ENCODE measurements at regions not wholly inside any gene's neighbourhood (a gene's known extent, or its start where the extent isn't known, plus 50 kb on each side); places are given as distances from the start of the nearest gene placed in this dataset.
"Not testable (repeated sequence)": the region's sequence is repeated elsewhere in the genome, so short reads cannot be mapped to it uniquely, and the experiment has no call there.

- DNase-seq; H3K4me3 Mint-ChIP-seq; H3K27me3 Mint-ChIP-seq; H3K4me1 Mint-ChIP-seq; H3K27ac Mint-ChIP-seq; ATAC-seq; CTCF ChIA-PET; H3K9me3 Mint-ChIP-seq (ENCODE audit: low read depth); H3K36me3 Mint-ChIP-seq: not testable (repeated sequence)
Measured at GRCh38 chr6:121720867-121721266, 285.4 kb downstream of the GJA1 start.

GRCh38 chr6:121723623-121724022, 288.2 kb downstream of the GJA1 start:
- no peak overlapping the region for H3K27ac Mint-ChIP-seq
- no peak overlapping the region for H3K4me3 Mint-ChIP-seq
- no peak for ATAC-seq

GRCh38 chr6:121724576-121724975, 289.1 kb downstream of the GJA1 start:
- Mint-ChIP-seq H3K27ac (no peak overlapping the region), H3K4me1 (no peaks in the 10 kb centered on the region), H3K27me3 (no peaks in the 10 kb centered on the region), H3K36me3 (no peaks in the 10 kb centered on the region), H3K4me3 (no peak overlapping the region), H3K9me3 (ENCODE audit: low read depth) (peaks cover 3% of the 10 kb centered on the region)
- ATAC-seq, result no peak
- DNase-seq, result no peak
- CTCF ChIA-PET, result no interaction called here

More at GRCh38 chr6:121723623-121724022, 288.2 kb downstream of the GJA1 start:
- H3K4me1 Mint-ChIP-seq, result no peaks in the 10 kb centered on the region
- H3K9me3 Mint-ChIP-seq (ENCODE audit: low read depth), result peaks cover 3% of the 10 kb centered on the region
- DNase-seq, result no peak
- H3K27me3 Mint-ChIP-seq, result no peaks in the 10 kb centered on the region
- no peaks in the 10 kb centered on the region for H3K36me3 Mint-ChIP-seq
- CTCF ChIA-PET, result no interaction called here

DNA sequence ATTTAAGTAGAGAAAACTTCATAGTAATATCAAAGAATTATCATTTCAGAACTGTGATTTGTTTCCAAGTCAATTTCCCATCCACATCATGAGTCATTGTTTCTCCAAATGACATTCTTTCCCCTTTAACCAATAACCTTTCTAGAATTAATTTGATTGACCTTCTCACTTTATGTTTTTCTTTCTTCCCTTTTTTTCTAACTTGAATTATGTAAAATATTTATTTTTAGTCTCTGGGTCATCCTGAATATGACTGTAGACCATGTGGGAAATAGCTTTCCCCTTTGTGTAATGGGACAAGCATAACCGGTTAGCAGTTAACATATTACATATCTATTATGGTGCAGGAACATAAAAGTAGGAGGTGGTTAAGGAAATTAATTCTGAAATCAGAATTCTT, 291.1 kb downstream of the GJA1 start:
- Mint-ChIP-seq H3K27me3 (no peaks in the 10 kb centered on the region), H3K27ac (no peak overlapping the region), H3K4me3 (no peak overlapping the region), H3K4me1 (no peaks in the 10 kb centered on the region), H3K36me3 (no peaks in the 10 kb centered on the region), H3K9me3 (ENCODE audit: low read depth) (peaks cover 8% of the 10 kb centered on the region)
- ATAC-seq (no peak), DNase-seq (no peak)
- CTCF ChIA-PET, result no interaction called here

DNA sequence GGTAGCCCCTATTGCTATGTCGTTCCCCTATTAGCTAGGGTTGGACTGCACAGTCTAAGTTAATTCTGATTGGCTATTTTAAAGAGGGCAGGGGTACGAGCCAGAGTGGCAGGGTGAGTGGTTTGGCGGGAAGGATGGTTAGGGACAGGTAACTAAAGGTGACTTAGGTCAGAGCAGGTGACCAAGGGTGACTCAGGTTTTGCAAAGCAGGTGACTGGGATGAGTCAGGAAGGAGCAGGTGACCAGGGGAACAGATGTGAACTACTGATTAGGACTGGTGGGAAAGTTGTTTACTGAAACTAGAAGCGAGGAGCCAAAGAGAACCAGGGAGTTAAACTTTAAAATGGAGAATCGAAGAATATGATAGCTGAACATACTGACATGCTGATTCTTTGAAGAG, 295.2 kb downstream of the GJA1 start:
- ATAC-seq (no peak), DNase-seq (no peak)
- no peak overlapping the region for H3K4me3 Mint-ChIP-seq
- H3K27ac Mint-ChIP-seq, result no peak overlapping the region
- CTCF ChIA-PET, result no interaction called here
- no peaks in the 10 kb centered on the region for H3K27me3 Mint-ChIP-seq
- H3K36me3 Mint-ChIP-seq, result no peaks in the 10 kb centered on the region
- no peaks in the 10 kb centered on the region for H3K4me1 Mint-ChIP-seq
- peaks cover 5% of the 10 kb centered on the region for H3K9me3 Mint-ChIP-seq (ENCODE audit: low read depth)

DNA sequence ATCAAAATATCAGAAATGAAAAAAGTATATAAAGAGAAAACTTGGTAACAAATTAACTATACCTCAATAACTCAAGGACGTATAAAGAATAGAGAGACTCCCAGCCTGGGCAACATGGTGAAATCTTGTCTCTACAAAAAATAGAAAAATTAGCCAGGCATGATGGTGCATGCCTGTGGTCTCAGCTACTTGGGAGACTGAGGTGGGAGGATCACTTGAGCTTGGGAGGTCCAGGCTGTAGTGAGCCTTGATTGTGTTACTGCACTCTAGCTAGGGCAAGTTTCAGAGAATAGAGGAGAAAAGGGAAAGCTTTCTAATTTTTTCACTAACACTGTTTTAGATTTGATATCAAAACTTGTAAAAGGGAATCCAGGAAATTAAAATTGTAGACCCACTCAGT, 295.9 kb downstream of the GJA1 start:
- Mint-ChIP-seq H3K4me1 (no peaks in the 10 kb centered on the region), H3K9me3 (ENCODE audit: low read depth) (peaks cover 5% of the 10 kb centered on the region), H3K36me3 (no peaks in the 10 kb centered on the region), H3K27me3 (no peaks in the 10 kb centered on the region), H3K27ac (no peak overlapping the region), H3K4me3 (no peak overlapping the region)
- ATAC-seq (no peak), DNase-seq (no peak)
- CTCF ChIA-PET, result no interaction called here

DNA sequence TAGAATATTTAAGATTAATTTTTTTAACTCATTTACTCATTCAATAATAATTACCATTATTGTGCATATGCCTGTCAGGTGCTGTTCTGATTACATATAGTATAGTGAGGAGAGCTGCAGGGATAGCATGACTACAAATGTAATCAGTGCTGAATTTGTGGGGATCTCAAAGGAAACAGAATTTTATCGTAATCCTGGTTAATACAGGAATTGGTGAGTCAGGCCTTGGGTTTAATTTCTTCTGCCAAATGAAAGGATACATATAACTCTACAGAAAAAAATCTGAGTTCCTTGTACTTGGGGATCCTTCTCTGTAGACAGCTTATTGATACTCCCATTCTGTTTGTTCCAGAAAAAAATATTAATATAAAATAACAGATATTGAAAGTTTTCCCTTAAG, 297.2 kb downstream of the GJA1 start:
- H3K4me1 Mint-ChIP-seq, result no peaks in the 10 kb centered on the region
- DNase-seq (no peak), ATAC-seq (no peak)
- H3K4me3 Mint-ChIP-seq, result no peak overlapping the region
- H3K27me3 Mint-ChIP-seq, result no peaks in the 10 kb centered on the region
- H3K9me3 Mint-ChIP-seq (ENCODE audit: low read depth), result peaks cover 5% of the 10 kb centered on the region
- H3K36me3 Mint-ChIP-seq, result no peaks in the 10 kb centered on the region
- CTCF ChIA-PET, result no interaction called here
- no peak overlapping the region for H3K27ac Mint-ChIP-seq

GRCh38 chr6:121733234-121733633, 297.8 kb downstream of the GJA1 start:
- no peaks in the 10 kb centered on the region for H3K27me3 Mint-ChIP-seq
- H3K36me3 Mint-ChIP-seq, result no peaks in the 10 kb centered on the region
- ATAC-seq (no peak), DNase-seq (no peak)
- H3K27ac Mint-ChIP-seq, result no peak overlapping the region
- peaks cover 7% of the 10 kb centered on the region for H3K9me3 Mint-ChIP-seq (ENCODE audit: low read depth)
- no peaks in the 10 kb centered on the region for H3K4me1 Mint-ChIP-seq
- CTCF ChIA-PET, result no interaction called here
- no peak overlapping the region for H3K4me3 Mint-ChIP-seq

DNA sequence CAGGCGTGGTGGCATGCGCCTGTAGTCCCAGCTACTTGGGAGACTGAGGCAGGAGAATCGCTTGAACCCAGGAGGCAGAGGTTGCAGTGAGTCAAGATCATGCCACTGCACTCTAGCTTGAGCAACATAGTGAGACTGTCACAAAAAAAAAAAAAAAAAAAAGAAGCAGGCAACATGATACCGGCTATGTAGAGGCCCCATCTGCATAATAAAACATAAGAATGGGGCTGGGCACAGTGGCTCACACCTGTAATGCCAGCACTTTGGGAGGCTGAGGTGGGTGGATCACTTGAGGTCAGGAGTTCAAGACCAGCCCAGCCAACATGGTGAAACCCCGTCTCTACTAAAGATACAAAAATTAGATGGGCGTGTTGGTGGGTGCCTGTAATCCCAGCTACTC, 304.7 kb downstream of the GJA1 start:
- H3K4me3 Mint-ChIP-seq; H3K27me3 Mint-ChIP-seq; CTCF ChIA-PET; H3K4me1 Mint-ChIP-seq; H3K9me3 Mint-ChIP-seq (ENCODE audit: low read depth); DNase-seq; ATAC-seq; H3K36me3 Mint-ChIP-seq; H3K27ac Mint-ChIP-seq: not testable (repeated sequence)

DNA sequence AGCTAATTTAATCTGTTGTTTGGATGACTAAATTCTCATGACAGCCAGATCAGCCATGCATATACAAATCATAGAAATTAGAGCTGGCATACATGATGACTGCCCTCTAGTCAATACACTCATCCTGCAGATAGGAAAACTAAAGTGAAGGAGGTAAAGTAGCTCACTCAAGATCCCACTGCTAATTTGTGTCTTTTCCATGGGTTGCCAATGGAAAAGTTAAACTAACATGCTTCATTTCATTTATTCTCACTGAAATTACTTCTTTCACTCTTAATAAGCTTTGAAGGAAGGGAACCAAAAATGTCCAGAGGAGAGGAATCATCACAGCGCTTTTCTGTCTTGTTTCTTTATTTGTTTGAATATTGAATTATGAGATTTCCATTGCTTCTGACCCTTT, 308.2 kb downstream of the GJA1 start:
- Mint-ChIP-seq H3K36me3 (no peaks in the 10 kb centered on the region), H3K4me3 (no peak overlapping the region), H3K27ac (no peak overlapping the region), H3K27me3 (no peaks in the 10 kb centered on the region), H3K4me1 (no peaks in the 10 kb centered on the region), H3K9me3 (ENCODE audit: low read depth) (no peaks in the 10 kb centered on the region)
- CTCF ChIA-PET, result no interaction called here
- ATAC-seq (no peak), DNase-seq (no peak)

DNA sequence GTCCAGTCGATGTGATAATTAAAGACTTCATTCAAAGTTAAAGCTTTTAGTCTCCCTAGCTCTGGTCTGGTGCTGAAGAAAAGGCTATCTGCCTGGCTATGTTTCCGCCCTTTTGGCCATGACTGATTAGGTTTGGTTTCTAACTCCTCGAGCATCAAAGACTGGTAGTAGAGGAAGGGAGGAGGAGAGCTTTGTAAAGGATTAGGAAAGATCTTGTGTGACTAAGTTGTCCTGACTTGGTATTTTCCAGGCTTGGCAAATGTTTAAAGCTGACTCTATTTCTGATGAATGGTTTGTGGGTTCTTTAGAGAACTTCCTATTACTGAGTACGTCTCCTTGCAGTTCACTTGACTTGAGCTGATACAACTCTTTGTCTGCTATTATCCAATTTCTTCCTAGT, 312.9 kb downstream of the GJA1 start:
- H3K4me1 Mint-ChIP-seq, result no peaks in the 10 kb centered on the region
- CTCF ChIA-PET, result no interaction called here

GRCh38 chr6:121748850-121749249, 313.4 kb downstream of the GJA1 start:
- H3K27ac Mint-ChIP-seq, result no peak overlapping the region
- no peaks in the 10 kb centered on the region for H3K27me3 Mint-ChIP-seq
- no peaks in the 10 kb centered on the region for H3K4me1 Mint-ChIP-seq
- H3K36me3 Mint-ChIP-seq, result no peaks in the 10 kb centered on the region
- no peak overlapping the region for H3K4me3 Mint-ChIP-seq
- H3K9me3 Mint-ChIP-seq (ENCODE audit: low read depth), result no peaks in the 10 kb centered on the region
- ATAC-seq (no peak), DNase-seq (no peak)
- CTCF ChIA-PET, result no interaction called here

More for the DNA sequence above, 312.9 kb downstream of the GJA1 start:
- DNase-seq (no peak), ATAC-seq (no peak)
- Mint-ChIP-seq H3K4me3 (no peak overlapping the region), H3K9me3 (ENCODE audit: low read depth) (no peaks in the 10 kb centered on the region), H3K36me3 (no peaks in the 10 kb centered on the region), H3K27me3 (no peaks in the 10 kb centered on the region), H3K27ac (no peak overlapping the region)

DNA sequence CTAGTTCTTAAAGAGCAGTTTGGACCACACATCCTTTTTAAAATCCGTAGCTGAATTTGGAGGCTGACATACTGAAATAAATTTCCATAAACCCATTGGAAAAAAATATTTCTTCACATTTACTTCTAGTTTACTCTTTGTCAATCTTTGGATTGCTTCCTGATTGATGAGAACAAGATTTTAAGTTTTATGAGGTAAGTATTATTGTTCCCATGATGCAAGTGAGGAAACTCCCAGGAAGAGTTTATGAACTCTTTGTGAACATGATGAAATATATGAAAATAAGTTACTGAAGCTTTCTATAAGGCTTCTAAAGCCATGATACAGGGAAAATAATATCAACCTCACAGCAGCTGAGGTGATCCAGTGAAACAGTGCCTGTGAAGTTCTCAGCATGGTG, 320.0 kb downstream of the GJA1 start:
- H3K4me3 Mint-ChIP-seq, result no peak overlapping the region
- H3K36me3 Mint-ChIP-seq, result no peaks in the 10 kb centered on the region
- H3K4me1 Mint-ChIP-seq, result no peaks in the 10 kb centered on the region
- no peaks in the 10 kb centered on the region for H3K9me3 Mint-ChIP-seq (ENCODE audit: low read depth)
- CTCF ChIA-PET, result interaction anchor here (0.7 kb wide), 1 partner anchor 733 kb away, joined by 3 read pairs; no protein-coding TSS in a partner anchor
- DNase-seq (no peak), ATAC-seq (no peak)
- no peaks in the 10 kb centered on the region for H3K27me3 Mint-ChIP-seq
- no peak overlapping the region for H3K27ac Mint-ChIP-seq

GRCh38 chr6:121756666-121757065, 321.2 kb downstream of the GJA1 start:
- DNase-seq (no peak), ATAC-seq (no peak)
- CTCF ChIA-PET, result no interaction called here
- H3K36me3 Mint-ChIP-seq, result no peaks in the 10 kb centered on the region
- no peaks in the 10 kb centered on the region for H3K4me1 Mint-ChIP-seq
- no peak overlapping the region for H3K27ac Mint-ChIP-seq
- H3K9me3 Mint-ChIP-seq (ENCODE audit: low read depth), result no peaks in the 10 kb centered on the region
- H3K27me3 Mint-ChIP-seq, result no peaks in the 10 kb centered on the region
- no peak overlapping the region for H3K4me3 Mint-ChIP-seq

- Mint-ChIP-seq H3K4me1 (no peaks in the 10 kb centered on the region), H3K4me3 (no peak overlapping the region), H3K36me3 (no peaks in the 10 kb centered on the region), H3K9me3 (ENCODE audit: low read depth) (no peaks in the 10 kb centered on the region), H3K27me3 (no peaks in the 10 kb centered on the region), H3K27ac (no peak overlapping the region)
- CTCF ChIA-PET, result no interaction called here
- ATAC-seq (no peak), DNase-seq (no peak)
Measured at GRCh38 chr6:121759370-121759769, 323.9 kb downstream of the GJA1 start.

All from activated CD8-positive, alpha-beta memory T cell treated with anti-CD3 and anti-CD28 coated beads, Interleukin-2, amount 10 ng/mL, durations not matched to agents 7 days and 5 days (primary cell).